Kasumi-1 (cell line): ENCODE measurements at regions not wholly inside any gene's neighbourhood (a gene's known extent, or its start where the extent isn't known, plus 50 kb on each side); places are given as distances from the start of the nearest gene placed in this dataset.

Source experiments
- DNase-seq, 2 experiments: peaks; one replicate each; lab custom pipeline; 2025; lab: John Stamatoyannopoulos, UW

DNA sequence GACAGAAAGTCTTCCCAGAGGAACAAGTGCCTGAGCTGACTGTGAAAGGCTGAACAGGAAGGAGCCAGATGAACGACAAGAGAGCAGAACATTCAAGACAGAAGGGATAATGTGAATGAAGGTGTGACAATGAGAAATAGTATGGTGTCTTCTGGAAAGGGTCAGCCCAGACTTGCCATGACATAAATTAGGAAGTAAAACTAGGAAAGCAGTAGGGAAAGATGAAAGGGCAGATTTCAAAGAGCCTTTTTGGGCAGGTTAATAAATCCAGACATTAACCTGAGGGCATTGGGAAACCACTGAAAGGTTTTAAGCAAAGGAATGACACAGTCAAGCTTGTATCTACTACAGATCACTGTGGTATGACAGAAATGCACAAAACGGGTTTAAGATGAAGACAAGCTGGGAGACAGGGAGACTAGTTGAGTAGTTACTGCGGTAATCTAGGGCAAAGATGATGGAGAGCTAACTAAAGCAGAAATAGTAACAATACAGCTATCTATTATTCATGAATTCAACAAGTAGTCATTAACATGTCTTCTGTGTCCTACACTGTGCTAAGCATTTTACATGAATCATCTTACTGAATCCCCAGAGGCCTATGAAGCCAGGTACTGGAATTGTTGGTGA is 580.9 kb upstream of the WWC1 start:
- no peak for DNase-seq

DNA sequence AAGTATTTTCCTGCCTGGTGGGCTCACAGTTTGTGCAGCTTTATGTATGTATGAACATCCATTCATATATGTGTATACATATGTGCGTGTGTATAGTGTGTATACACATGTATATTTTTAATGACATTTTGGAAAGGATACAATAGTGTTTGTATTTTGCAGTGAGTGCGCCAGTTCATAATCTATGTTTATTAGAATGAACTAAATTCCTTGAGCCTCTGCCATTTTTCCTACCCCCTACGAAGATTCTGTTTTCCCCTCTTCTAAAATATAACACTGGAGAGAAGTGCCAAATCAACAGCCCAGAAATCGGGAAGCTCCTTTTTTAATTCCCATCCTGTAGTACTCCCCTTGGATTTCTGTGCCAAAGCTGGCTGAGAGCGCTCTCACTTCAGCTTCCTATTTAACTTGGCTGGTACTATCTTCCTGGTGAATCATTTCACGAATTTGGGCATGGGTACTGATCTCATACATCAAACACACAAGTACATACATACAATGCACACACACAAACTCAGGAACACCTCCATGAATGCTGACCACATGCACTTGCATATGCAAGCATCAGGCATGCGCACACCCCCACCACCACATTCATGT is 578.4 kb upstream of the WWC1 start:
- DNase-seq = no peak

DNA sequence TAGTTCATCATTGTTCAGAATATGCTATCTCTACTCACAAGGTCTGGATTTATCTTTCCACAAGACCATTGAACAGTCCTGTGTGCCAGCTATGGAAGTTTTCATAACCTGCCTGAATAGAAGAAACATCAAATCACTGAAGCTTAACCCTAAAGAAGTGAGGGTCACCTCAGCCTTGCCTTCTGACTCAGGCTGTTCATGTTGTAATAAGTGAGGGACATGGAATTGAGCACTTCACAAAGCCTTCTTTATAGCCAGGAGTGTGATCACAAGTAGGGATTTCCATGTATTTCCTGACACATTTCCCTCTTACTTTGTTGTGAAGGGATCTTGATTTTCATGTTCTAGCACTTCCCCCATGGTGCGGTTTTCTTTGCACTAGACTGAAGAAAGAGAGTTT is 577.5 kb upstream of the WWC1 start:
- no peak for DNase-seq

DNA sequence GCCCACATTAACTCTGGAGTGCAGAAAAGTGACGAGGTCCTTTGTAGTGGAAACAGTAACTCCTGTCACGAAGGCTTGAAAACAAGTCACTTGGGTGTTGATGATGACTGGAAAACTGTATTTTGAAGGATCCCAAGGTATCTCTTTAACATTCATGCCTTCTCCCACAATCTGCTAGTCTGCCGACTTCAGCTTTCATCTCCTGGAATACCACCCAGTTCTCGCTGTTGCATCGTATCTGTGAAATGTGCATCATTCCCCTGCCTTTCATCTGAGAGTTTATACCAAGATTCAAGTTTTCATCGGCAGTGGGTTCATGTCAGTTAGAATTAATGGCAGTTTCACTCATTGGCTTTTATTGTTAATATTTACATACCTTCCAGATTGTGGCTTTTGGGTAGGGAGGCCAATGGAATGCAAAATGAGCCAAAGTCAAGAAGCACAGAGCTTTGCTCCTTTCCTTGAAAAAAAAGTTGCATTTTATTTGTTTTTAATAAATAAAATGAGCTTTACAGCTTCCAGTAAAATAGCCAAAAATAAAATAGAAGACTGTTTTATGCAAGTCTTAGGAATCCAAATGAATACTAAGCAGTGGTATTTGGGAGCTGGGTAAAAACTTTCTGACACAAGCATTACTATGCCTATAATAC is 575.2 kb upstream of the WWC1 start:
- DNase-seq = no peak

DNA sequence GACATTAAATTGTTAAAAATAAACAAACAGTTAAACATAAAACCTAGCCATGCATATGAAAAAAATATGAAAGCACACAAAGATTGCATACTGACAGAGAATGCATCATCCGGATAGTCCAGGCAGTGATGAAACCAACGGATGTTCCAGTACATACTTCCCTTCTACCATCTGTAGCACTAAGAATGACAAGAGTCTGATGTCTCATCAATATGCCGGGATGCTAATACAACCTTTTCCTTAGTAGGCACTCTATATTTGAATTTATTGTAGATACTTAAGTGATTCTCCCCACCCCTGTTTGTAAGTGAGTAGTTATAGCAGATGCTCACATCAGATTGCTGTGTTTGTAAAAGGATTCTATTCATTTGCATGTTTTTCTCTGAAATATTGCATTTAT is 571.2 kb upstream of the WWC1 start:
- DNase-seq = no peak

DNA sequence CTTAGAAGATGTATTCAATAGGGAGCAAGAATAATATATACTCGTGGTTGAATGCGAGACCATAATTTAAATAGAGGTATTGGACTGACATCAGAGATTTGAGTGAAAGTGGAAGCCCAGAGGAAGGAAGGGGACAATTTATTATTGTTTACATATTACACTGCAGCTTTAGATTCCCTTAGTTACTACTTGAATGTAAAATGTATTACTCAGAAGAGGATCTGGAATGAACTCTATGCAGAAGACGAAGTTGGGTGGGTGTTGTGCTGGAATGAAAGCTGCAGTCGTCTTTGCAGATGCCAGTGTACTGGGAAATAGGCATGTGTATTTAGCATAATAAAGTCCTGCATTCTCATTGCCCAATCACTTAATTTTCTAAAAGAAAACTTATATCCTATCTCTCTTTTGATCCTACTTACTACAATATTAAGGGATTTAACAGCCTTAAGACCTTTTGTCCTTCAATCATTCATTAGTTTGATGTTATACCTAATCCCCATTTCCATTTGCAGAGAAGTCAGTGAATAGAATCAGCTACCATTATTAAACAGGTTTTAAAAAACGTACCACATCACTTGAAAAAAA is 570.7 kb upstream of the WWC1 start:
- no peak for DNase-seq

DNA sequence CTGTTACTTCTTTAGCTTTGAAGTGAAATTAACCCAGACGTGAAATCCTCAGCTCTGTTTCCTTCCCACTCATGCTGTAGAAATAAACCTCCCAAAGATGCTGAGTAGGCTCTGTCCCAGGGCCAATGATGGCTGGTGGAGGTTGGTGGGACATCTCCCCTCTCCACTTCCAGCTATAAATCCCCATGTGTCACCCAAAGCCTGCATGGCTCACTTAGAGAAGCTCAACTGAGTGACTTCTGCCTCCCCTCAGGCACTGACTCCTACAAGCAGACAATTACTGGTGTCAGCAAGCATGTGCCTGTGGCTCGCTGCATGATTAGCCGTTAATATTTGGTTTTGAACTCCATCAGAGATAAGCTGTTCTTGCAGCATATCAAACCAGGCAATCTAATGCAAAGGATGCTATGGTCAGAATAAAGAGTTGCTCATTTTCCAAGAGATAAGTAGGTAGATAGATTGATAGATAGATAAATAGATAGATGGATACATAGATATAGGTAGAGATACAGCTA is 569.5 kb upstream of the WWC1 start:
- no peak for DNase-seq

DNA sequence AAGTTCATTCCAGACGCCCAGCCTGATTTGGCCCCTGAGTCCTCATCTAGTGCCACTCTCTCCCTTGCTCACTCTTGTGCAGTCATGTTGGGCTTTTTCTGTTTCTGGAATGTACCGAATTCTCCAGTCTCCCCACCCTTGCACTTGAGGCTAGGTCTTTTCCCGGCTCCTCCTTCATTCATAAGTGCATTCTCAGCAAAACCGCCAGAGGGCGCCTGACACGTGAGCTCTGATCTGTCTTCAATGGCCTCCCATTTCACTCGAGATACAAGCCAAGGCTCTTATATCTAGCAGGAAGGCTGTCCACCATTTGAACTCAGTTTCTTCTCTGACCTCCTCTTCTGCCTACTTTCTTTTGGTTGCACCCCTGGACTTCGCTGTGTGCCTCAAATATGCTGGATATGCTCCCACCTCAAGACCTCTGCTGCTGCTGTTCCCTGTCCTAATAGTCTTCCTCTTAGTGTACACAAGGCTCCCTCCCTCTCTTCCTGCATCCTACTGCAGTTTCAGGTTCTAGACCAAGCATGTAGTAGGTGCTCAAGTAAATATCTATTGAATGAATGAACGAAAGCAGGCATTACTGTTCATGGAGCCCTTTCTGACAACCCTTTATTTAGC is 568.1 kb upstream of the WWC1 start:
- peak; percentile 75 to 83 for DNase-seq

DNA sequence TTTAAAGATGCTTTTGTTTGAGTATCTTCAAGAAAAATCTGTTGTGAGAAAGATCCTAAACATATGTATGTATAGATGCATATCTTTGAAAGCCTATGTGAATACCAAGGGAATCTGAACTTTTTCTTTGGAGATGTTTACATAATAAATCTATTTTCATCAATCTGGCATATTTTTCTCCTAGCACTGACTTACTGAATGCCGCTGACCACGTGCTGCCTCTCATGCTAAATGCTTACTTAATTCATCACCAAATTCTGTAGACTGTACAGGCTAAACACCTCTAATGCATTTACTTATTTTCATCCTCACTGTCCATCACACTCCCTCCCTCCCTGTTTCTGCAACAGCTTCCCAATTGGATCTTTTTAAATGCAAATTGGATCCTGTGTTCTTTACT is 566.2 kb upstream of the WWC1 start:
- DNase-seq = no peak

DNA sequence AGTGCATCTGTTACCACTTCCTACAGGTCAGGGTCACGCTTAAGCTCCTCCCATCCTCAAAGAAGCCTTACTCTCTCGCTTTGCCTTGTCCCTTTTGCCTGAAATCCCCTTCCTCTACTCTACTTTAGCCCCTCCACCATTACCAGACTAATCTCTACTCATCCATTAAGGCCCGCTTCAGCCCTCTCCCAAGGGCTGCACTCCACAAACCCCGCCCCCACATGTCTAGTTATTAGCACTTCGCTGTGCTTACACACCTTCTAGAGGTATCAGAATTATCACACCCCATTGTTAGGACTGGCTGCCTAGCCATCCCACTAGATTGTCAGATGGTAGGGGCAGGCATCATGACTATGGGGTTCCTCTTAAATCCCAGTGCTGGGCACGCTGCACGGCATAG is 565.7 kb upstream of the WWC1 start:
- no peak for DNase-seq

DNA sequence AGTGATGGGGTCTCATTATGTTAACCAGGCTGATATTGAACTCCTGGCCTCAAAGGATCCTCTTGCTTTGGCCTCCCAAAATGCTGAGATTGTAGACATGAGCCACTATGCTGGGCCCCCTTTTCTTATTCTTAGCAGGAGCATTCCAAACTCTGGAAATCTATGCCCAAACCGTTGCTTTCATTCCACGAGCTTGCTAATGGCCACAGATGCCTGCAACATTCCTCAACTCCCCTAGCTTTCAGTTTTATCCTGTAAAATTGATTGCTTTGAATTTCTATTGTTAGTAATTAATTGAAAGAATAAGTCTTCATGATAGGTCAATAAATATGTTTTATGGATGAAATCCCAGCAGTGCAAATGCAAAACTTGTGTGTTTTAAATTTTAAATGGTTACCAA is 564.8 kb upstream of the WWC1 start:
- DNase-seq = no peak

DNA sequence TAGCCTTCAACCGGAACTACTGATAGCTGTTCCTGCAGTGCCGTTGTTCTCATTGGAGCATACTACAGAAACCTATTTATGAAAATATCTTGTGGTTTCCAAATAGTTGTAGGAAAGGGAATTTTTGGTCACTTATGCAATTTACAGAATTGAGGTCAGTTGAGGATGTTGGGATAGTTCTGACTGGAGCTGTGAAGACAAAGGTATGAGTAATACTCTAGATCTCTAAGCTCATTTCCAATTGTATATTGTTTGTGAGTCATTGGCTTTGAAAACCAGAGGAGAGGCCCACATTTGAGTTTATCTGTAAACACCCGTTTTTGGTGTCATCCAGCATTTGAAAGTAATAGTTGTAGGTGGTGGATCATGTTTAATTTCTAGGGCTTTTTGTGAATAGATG is 561.3 kb upstream of the WWC1 start:
- no peak for DNase-seq

DNA sequence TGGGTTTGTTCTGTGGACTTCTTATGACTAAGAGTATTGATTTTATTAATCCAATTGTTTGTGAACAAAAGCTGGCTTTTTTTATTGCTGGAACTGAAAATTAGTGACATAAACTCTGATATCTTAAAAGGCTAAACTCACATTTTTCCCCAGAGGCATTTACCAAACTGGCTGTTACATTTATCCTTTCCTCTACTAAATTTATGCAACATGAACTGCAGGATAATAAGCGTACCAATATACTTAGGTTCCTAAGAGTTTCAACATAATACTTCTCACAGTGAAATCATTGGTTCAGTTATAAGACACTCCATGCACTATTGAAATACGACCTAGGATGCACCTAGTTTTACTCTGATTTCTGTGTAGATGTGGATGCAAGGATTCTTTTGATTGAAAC is 560.8 kb upstream of the WWC1 start:
- no peak for DNase-seq

DNA sequence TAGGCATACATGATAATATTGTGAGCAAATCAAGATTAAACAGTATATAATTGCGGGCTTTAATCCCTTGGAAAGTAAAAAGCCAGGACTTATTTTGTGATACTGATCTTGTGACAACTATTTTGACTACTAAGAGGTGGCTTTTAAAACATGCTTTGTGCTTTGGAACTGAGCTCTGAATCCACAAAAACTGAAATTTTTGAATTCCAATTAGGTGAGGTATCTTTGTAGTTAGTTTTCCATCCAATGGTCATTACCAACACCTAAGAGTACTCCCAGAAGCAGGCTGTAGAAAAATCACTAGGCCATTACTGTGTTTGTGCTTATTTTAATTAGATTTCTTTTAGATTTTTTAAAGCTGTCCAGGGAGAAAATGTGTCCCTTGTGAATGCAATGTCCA is 559.5 kb upstream of the WWC1 start:
- no peak for DNase-seq

DNA sequence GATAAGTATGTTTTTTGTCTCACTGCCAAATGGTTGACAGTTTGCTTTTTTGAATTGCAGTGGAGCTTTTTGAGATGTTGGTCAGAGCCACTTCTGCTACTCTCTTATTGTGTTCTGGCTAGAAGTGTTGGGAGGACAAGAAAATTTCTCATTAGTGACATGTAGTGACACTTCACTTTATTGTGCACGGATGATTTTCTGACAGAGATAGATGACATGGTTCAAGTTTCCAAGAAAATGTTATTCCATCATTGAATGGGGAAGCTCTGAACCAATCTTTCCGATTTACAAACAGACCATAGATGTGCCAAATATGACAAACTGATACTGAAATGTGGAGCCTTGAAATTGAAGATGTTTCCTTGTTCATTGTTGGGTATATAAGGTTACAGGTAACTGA is 558.9 kb upstream of the WWC1 start:
- DNase-seq = no peak

DNA sequence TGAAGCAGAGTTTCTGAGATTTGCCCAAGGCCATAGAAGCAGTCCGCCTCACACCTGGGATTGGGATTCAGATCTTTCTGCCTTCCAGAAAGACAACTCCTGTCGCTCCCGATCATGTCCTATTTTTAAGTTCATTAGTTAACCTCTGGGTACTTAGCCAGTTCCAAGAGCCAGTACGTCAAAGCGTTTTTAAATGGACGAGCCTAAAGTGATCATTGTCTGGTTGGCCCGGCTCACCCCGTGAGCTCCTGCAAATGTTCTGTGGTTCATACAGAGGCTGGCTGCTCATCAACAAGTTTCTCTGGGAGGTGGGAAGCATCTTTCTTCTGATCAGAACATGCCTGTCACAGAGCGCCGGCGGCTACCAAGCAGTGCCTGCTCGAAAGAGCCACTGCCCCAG is 554.5 kb upstream of the WWC1 start:
- DNase-seq = no peak

DNA sequence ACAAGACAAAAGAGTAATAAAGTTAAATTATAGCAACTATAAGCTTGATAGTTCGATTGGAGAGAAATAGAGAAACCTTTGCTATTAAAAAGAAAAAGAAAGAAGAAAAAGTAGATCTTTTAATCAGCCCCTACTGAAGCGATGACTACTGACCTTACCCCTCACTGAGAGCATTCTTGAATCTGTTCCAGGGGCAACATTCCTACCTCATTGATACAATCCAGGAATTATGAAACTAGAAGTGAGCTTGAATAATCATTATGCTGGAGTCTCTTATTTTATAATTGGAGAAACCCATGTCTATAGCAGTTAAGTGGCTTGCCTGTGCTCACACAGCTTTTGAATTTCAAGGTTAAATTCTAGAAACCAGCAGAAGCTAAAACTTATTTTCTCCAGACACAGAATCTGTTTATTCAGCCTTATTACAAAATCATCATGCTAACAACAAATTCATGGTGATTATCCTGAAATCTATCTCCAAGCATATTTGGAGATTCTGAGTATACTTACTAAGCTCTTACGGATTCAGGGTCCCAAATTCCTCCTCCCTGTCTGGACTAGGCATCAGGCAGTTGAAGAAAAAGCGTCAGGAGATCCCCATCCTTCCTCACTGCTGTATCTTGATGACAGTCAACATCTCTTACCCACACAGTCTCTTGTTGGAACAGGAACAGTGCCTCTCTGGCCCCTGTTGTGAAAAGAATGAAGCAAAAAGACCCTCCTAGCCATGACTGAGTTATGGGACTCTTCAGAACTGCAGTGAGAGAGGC is 547.6 kb upstream of the WWC1 start:
- DNase-seq = no peak

DNA sequence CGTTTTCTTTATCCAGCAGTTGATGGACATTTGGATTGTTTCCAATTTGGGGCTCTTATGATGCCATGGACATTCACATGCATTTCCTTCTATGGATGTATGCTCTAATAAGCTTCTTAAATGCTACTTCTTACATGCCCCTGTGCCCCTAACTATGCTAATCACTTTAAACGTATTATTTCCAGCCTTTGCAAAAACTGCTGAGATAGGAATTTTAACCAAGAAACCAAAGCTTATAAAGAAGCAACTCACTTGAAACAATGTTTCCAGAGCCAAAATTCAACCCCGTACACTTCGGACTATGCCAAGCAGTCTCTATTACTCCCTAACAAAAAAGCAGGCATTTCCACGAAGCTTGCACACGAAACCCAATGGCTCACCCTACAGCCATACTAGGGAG is 545.6 kb upstream of the WWC1 start:
- DNase-seq = no peak

DNA sequence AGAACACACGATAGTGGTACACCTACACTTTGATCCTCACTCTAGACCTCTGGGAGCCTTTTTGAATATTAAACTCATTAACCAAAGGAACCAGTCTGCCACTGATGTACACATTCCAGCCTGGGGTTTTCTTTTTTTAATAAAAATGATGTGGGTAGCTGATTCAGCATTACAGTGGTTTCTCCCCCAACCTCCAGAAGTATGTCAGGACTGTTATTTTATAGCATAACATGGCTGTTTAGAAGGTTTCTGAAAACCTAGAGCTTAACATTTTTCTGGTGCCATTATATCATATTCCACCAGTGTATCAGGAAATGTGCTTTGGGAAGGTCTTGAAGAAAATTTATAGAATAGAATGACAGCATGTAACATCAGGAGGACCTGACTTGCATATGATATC is 540.9 kb upstream of the WWC1 start:
- DNase-seq = no peak

DNA sequence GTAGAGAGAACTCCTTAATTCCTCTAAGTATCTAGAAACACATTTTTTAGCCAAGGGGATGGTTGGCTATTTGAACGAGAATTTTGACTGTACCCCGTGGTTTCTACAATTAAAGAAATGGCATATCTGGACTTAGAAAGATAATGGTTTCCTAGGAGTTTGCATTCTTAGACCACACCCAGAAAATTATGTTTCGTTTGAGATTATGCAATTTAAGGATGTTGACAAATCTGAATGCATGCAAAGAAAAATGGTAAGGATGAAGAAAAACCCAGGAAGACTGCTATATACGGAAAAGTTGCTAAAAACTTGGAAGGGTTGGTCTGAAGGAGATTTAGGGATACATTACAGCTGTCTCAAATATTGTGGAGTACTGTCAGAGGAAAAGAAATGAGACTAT is 538.5 kb upstream of the WWC1 start:
- no peak for DNase-seq

DNA sequence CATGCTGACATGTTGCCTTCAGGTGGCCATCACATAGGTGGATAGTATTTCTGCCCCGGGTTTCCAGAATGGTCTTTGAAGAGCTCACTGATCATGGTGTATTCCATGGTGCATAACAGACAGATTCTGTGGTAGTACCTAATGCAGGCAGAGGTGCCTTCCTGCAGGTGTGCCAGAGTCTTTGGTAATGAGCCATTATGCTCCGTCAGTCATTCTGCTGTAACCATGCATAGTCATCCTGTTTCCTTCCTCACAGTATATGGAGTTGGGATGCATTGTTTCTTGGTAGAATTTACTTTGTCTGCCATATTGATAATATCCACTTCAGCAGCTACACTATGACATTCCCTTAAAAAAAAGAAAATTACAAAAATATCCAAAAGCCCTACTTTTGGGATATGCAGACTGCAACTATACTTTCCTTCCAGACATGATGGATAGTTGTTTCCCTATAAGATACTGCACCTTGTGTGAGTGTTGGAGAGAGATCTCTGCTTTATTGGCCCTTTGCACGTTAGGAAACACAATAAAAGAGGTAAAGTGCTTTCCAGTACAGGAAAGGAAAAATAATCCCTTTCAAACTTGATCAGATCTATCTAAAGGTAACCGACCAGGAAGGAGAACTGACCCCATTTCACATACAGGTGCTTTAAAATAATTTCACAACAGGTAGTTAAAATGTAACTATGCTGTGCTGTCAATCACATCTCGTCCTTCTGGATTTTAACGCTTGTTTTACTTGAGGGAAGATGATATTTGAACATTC is 537.5 kb upstream of the WWC1 start:
- no peak for DNase-seq
